Fibroblast of villous mesenchyme (primary cell): ENCODE measurements at regions not wholly inside any gene's neighbourhood (a gene's known extent, or its start where the extent isn't known, plus 50 kb on each side); places are given as distances from the start of the nearest gene placed in this dataset.

ENCODE experiments used
- DNase-seq: peaks from one replicate; pipeline ENCODE4 v3.0.0-alpha.2; 2010; ENCODE audit warnings: low read depth
- H3K4me3 ChIP-seq: 2 replicates; pipeline ENCODE4 v1.5.1; 2011; ENCODE audit warnings: low read depth, mild to moderate bottlenecking, low read length
- CTCF ChIP-seq: IDR thresholded peaks from 2 replicates; pipeline ENCODE4 v1.5.1; 2012; ENCODE audit warnings: low read depth, mild to moderate bottlenecking, low read length; ENCODE audit not compliant: insufficient read depth

- no peak for DNase-seq
- H3K4me3 ChIP-seq = no peak overlapping the region
These were observed 128.1 kb upstream of the SP4 start for GRCh38 chr7:21299766-21300165.

GRCh38 chr7:21300692-21301091 lies 127.2 kb upstream of the SP4 start:
- H3K4me3 ChIP-seq = no peak overlapping the region
- no peak for TF ChIP-seq CTCF
- no peak for DNase-seq

More at GRCh38 chr7:21299766-21300165, 128.1 kb upstream of the SP4 start:
- TF ChIP-seq CTCF = no peak

GRCh38 chr7:21304808-21305375 lies 123.0 kb upstream of the SP4 start:
- DNase-seq = no peak
- TF ChIP-seq CTCF = no peak
- H3K4me3 ChIP-seq = no peak overlapping the region

GRCh38 chr7:21305455-21306235 lies 122.2 kb upstream of the SP4 start:
- no peak overlapping the region for H3K4me3 ChIP-seq
- no peak for DNase-seq
- no peak for TF ChIP-seq CTCF

- TF ChIP-seq CTCF = no peak
- no peak overlapping the region for H3K4me3 ChIP-seq
These were observed 112.9 kb upstream of the SP4 start for GRCh38 chr7:21314954-21315353.

GRCh38 chr7:21317966-21318915 lies 109.6 kb upstream of the SP4 start:
- DNase-seq = peak; percentile 32
- no peak overlapping the region for H3K4me3 ChIP-seq
- TF ChIP-seq CTCF = no peak

More at GRCh38 chr7:21314954-21315353, 112.9 kb upstream of the SP4 start:
- no peak for DNase-seq
